MCF 10A (cell line): ENCODE measurements at regions not wholly inside any gene's neighbourhood (a gene's known extent, or its start where the extent isn't known, plus 50 kb on each side); places are given as distances from the start of the nearest gene placed in this dataset.

ENCODE experiments used
- BruUV-seq: library from RNA; stranded (reverse); fragments of 400-500 nt; replicated peaks from 2 replicates; lab custom pipeline; 2021; lab: Mats Ljungman, UMichigan
- CTCF ChIA-PET: fragments of 300-600 bp; sonication (Branson Sonifier 250); formaldehyde crosslinking; extraction: SDS; loops from one replicate; lab custom pipeline; 2021; ENCODE audit warnings: antibody characterized with exemption, inconsistent platforms; lab: Yijun Ruan, JAX
- POLR2A ChIA-PET: fragments of 300-600, 350-650 bp; sonication (Branson Sonifier 250); formaldehyde crosslinking; extraction: SDS; loops from one replicate; lab custom pipeline; 2020; ENCODE audit warnings: antibody characterized with exemption, inconsistent platforms; lab: Yijun Ruan, JAX
- DNase-seq: peaks from one replicate; pipeline ENCODE4 v3.0.0-alpha.2; 2018; ENCODE audit not compliant: unreplicated experiment
- H3K27ac Mint-ChIP-seq: one replicate; pipeline ENCODE4 v1.8.0; 2022; ENCODE audit warnings: mild to moderate bottlenecking, low read depth, mixed read lengths; ENCODE audit not compliant: unreplicated experiment
- H3K27me3 Mint-ChIP-seq: one replicate; pipeline ENCODE4 v1.8.0; 2022; ENCODE audit warnings: mixed read lengths; ENCODE audit not compliant: insufficient read depth, unreplicated experiment
- H3K36me3 Mint-ChIP-seq: one replicate; pipeline ENCODE4 v1.8.0; 2022; ENCODE audit warnings: mild to moderate bottlenecking, moderate library complexity, mixed read lengths; ENCODE audit not compliant: insufficient read depth, unreplicated experiment
- H3K4me1 Mint-ChIP-seq: one replicate; pipeline ENCODE4 v1.8.0; 2022; ENCODE audit warnings: mixed read lengths; ENCODE audit not compliant: insufficient read depth, unreplicated experiment
- H3K4me3 Mint-ChIP-seq: one replicate; pipeline ENCODE4 v1.8.0; 2022; ENCODE audit warnings: mild to moderate bottlenecking, moderate library complexity, mixed read lengths; ENCODE audit not compliant: unreplicated experiment
- H3K9me3 Mint-ChIP-seq: one replicate; pipeline ENCODE4 v1.8.0; 2022; ENCODE audit warnings: mixed read lengths; ENCODE audit not compliant: unreplicated experiment
- CTCF ChIP-seq: fragments of 200-600 bp; IDR thresholded peaks from one replicate; pipeline ENCODE4 v1.8.0; 2022; ENCODE audit warnings: antibody characterized with exemption, mild to moderate bottlenecking; ENCODE audit not compliant: unreplicated experiment
- intact Hi-C: fragments of 100-400 bp; cut with micrococcal nuclease; formaldehyde crosslinking; loops from 2 replicates; pipeline ENCODE4 v1.14.1; 2022

DNA sequence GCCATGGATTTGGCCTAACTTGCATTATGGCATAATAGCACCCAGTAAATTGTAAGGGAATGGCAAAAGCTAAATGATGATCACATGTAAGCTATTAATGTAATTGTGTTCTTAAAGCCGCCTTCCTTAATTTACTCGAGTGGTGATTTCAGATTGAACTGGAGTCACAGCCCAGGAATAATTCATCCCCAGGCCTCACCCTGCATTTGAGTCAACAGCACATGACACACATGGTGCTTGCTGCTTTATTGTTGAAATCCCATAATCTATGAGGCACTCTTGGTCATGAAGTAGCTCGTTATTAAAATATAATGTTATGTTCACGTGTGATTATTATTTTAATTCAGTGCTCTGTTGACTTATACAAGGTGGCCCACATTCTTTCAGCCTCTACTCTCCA is 547.5 kb downstream of the VRK1 start:
- H3K4me1 Mint-ChIP-seq = no peaks in the 10 kb centered on the region
- no peaks in the 10 kb centered on the region for H3K36me3 Mint-ChIP-seq
- H3K4me3 Mint-ChIP-seq = no peak overlapping the region
- intact Hi-C loops = no loop called here
- no peak for DNase-seq
- H3K27me3 Mint-ChIP-seq = peaks cover 17% of the 10 kb centered on the region
- ChIA-PET POLR2A (interaction anchor here (1.7 kb wide), 1 partner anchor 13 kb away, joined by 5 read pairs; no protein-coding TSS in a partner anchor), CTCF (no interaction called here)
- peaks cover 6% of the 10 kb centered on the region for H3K9me3 Mint-ChIP-seq
- BruUV-seq = no TSS peak
- TF ChIP-seq CTCF = no peak
- no peak overlapping the region for H3K27ac Mint-ChIP-seq

DNA sequence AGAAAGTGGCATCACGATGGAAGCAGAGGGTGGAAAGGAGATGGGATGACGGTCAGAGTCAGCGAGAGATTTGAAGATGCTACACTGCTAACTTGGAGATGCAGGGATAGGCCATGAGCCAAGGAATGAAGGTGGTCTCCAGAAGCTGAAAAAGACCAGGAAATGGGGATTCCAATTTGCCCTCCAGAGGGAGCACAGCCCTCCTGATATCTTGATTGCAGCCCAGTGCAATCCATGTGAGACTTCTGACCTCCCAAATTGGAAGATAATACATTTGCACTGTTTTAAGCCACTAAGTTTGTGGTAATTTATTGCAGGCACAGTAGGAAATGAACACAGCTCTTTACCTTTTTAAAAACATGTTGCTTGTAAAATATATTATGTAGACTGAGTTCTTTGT is 549.5 kb downstream of the VRK1 start:
- ChIA-PET POLR2A (no interaction called here), CTCF (interaction anchor here (0.7 kb wide), 1 partner anchor 1772 kb away, joined by 3 read pairs; no protein-coding TSS in a partner anchor)
- Mint-ChIP-seq H3K27ac (no peak overlapping the region), H3K4me3 (no peak overlapping the region), H3K27me3 (peaks cover 9% of the 10 kb centered on the region), H3K9me3 (peaks cover 3% of the 10 kb centered on the region), H3K4me1 (no peaks in the 10 kb centered on the region), H3K36me3 (no peaks in the 10 kb centered on the region)
- no peak for DNase-seq
- BruUV-seq = no TSS peak
- TF ChIP-seq CTCF = no peak
- intact Hi-C loops = no loop called here

GRCh38 chr14:97349463-97349862 is 552.3 kb downstream of the VRK1 start:
- no peak for TF ChIP-seq CTCF
- Mint-ChIP-seq H3K27me3 (peaks cover 4% of the 10 kb centered on the region), H3K27ac (no peak overlapping the region), H3K9me3 (no peaks in the 10 kb centered on the region), H3K4me1 (no peaks in the 10 kb centered on the region), H3K36me3 (no peaks in the 10 kb centered on the region), H3K4me3 (no peak overlapping the region)
- intact Hi-C loops = no loop called here
- POLR2A ChIA-PET = interaction anchor here (1.1 kb wide), 1 partner anchor 14 kb away, joined by 3 read pairs; no protein-coding TSS in a partner anchor
- no peak for DNase-seq
- CTCF ChIA-PET = interaction anchor here (0.6 kb wide), 1 partner anchor 610 kb away, joined by 3 read pairs; no protein-coding TSS in a partner anchor
- no TSS peak for BruUV-seq

GRCh38 chr14:97349946-97350345 is 552.8 kb downstream of the VRK1 start:
- TF ChIP-seq CTCF = no peak
- CTCF ChIA-PET = interaction anchor here (0.6 kb wide), 1 partner anchor 610 kb away, joined by 3 read pairs; no protein-coding TSS in a partner anchor
- Mint-ChIP-seq H3K4me1 (no peaks in the 10 kb centered on the region), H3K36me3 (no peaks in the 10 kb centered on the region), H3K27ac (no peak overlapping the region), H3K27me3 (peaks cover 9% of the 10 kb centered on the region), H3K4me3 (no peak overlapping the region), H3K9me3 (no peaks in the 10 kb centered on the region)
- DNase-seq = no peak
- POLR2A ChIA-PET = no interaction called here
- no TSS peak for BruUV-seq
- intact Hi-C loops = no loop called here
